GM18519 (cell line): ENCODE measurements at regions not wholly inside any gene's neighbourhood (a gene's known extent, or its start where the extent isn't known, plus 50 kb on each side); places are given as distances from the start of the nearest gene placed in this dataset.

ENCODE experiments used
- ATAC-seq: cut with Tn5 transposase; IDR thresholded peaks from one replicate; pipeline ENCODE4 v1.9.1; 2021; ENCODE audit warnings: mild to moderate bottlenecking, moderate library complexity; ENCODE audit not compliant: unreplicated experiment, low FRiP score

GRCh38 chr16:82567175-82567574 lies 59.6 kb upstream of the CDH13 start:
- ATAC-seq, result no peak

GRCh38 chr16:82563401-82563800 lies 63.4 kb upstream of the CDH13 start:
- no peak for ATAC-seq

GRCh38 chr16:82562183-82562683 lies 64.5 kb upstream of the CDH13 start:
- no peak for ATAC-seq

- ATAC-seq, result no peak
These were observed 65.9 kb upstream of the CDH13 start for GRCh38 chr16:82560805-82561325.

- no peak for ATAC-seq
These were observed 82.2 kb upstream of the CDH13 start for GRCh38 chr16:82544378-82545160.

GRCh38 chr16:82542714-82543113 lies 84.1 kb upstream of the CDH13 start:
- ATAC-seq, result no peak

GRCh38 chr16:82541103-82541502 lies 85.7 kb upstream of the CDH13 start:
- no peak for ATAC-seq

GRCh38 chr16:82535764-82536163 lies 91.0 kb upstream of the CDH13 start:
- no peak for ATAC-seq

- no peak for ATAC-seq
These were observed 91.5 kb upstream of the CDH13 start for GRCh38 chr16:82535262-82535661.

GRCh38 chr16:82533189-82533588 lies 93.6 kb upstream of the CDH13 start:
- no peak for ATAC-seq

- no peak for ATAC-seq
These were observed 95.9 kb upstream of the CDH13 start for GRCh38 chr16:82530883-82531282.

- no peak for ATAC-seq
These were observed 99.7 kb upstream of the CDH13 start for GRCh38 chr16:82527101-82527500.

- no peak for ATAC-seq
These were observed 101.8 kb upstream of the CDH13 start for GRCh38 chr16:82524976-82525375.

GRCh38 chr16:82523815-82524214 lies 103.0 kb upstream of the CDH13 start:
- ATAC-seq, result no peak

- no peak for ATAC-seq
These were observed 104.7 kb upstream of the CDH13 start for GRCh38 chr16:82522026-82522425.

GRCh38 chr16:82518811-82519210 lies 108.0 kb upstream of the CDH13 start:
- no peak for ATAC-seq

- no peak for ATAC-seq
These were observed 112.5 kb upstream of the CDH13 start for GRCh38 chr16:82514262-82514661.

GRCh38 chr16:82510789-82511305 lies 115.9 kb upstream of the CDH13 start:
- ATAC-seq, result no peak

GRCh38 chr16:82509691-82510430 lies 116.9 kb upstream of the CDH13 start:
- no peak for ATAC-seq

- ATAC-seq, result no peak
These were observed 119.8 kb upstream of the CDH13 start for GRCh38 chr16:82506692-82507670.
